Chondrocyte (in vitro differentiated cells): ENCODE measurements at regions not wholly inside any gene's neighbourhood (a gene's known extent, or its start where the extent isn't known, plus 50 kb on each side); places are given as distances from the start of the nearest gene placed in this dataset.

Experiments used
- DNase-seq: peaks from one replicate; pipeline ENCODE4 v3.0.0; 2021; ENCODE audit warnings: mixed read lengths, low spot score
- H3K27ac Mint-ChIP-seq: one replicate; pipeline ENCODE4 v1.8.0; 2021; ENCODE audit warnings: mild to moderate bottlenecking, moderate library complexity, mixed read lengths; ENCODE audit not compliant: unreplicated experiment
- H3K27me3 Mint-ChIP-seq: 2 replicates; pipeline ENCODE4 v1.8.0; 2021; ENCODE audit warnings: low read depth, mixed read lengths
- H3K36me3 Mint-ChIP-seq: 2 replicates; pipeline ENCODE4 v1.8.0; 2021; ENCODE audit warnings: low read depth, mixed read lengths
- H3K4me1 Mint-ChIP-seq: 2 replicates; pipeline ENCODE4 v1.8.0; 2021; ENCODE audit warnings: low read depth, mild to moderate bottlenecking, mixed read lengths
- H3K4me3 Mint-ChIP-seq: one replicate; pipeline ENCODE4 v1.8.0; 2021; ENCODE audit warnings: mild to moderate bottlenecking, moderate library complexity, mixed read lengths; ENCODE audit not compliant: unreplicated experiment
- H3K9me3 Mint-ChIP-seq: 2 replicates; pipeline ENCODE4 v1.8.0; 2021; ENCODE audit warnings: low read depth, mixed read lengths
- CTCF ChIP-seq: fragments of 200-600 bp; sonication (generic); IDR thresholded peaks from 2 replicates; pipeline ENCODE4 v1.5.0; 2021; ENCODE audit warnings: antibody characterized with exemption, mild to moderate bottlenecking, moderate library complexity

DNA sequence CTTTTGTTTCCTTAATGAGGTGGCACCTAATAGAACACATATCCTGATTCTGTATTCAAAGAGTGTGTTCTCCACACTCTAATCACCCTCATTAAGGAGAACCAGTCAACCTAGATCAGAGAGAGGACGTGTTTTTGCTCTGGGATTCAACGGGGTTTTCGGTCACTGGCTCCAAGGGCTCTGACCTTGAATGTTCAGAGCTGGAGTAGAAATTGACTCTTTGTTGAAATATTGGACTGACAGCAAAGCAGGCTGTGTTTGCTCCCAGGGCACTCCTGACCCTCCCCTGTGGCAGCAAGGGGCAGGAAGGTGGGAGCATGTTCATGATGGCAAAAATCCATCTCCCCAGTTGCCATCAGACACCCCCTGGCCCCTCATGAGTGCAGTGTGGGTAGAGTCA lies 1193.0 kb downstream of the AACS start:
- no peaks in the 10 kb centered on the region for H3K4me1 Mint-ChIP-seq
- no peaks in the 10 kb centered on the region for H3K36me3 Mint-ChIP-seq
- no peak overlapping the region for H3K27ac Mint-ChIP-seq
- no peaks in the 10 kb centered on the region for H3K27me3 Mint-ChIP-seq
- H3K4me3 Mint-ChIP-seq: no peak overlapping the region
- no peak for TF ChIP-seq CTCF
- H3K9me3 Mint-ChIP-seq: peaks cover 43% of the 10 kb centered on the region
- no peak for DNase-seq

DNA sequence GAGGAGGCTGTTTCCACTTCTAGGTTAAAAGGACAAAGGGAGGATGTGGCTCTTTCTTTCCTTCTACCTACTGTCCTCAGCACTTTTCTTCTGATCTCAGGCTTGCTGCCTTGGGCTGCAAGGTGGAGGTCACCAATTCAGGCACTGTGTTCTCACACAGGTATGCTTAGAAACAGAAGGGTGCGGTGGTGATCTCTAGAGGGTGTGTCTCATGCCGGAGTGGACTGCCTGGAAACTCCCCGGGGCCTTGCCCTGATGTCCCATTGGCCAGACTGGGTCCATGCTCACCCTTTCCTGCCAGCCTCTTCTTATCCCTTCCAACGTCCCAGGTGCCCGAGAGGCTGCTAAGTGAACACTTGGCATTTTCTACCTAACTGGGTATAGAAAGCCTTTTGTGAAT lies 1197.6 kb downstream of the AACS start:
- Mint-ChIP-seq H3K4me1 (no peaks in the 10 kb centered on the region), H3K36me3 (no peaks in the 10 kb centered on the region), H3K4me3 (no peak overlapping the region), H3K27ac (no peak overlapping the region), H3K9me3 (peaks cover 32% of the 10 kb centered on the region), H3K27me3 (no peaks in the 10 kb centered on the region)
- no peak for DNase-seq
- TF ChIP-seq CTCF: no peak

GRCh38 chr12:126268222-126268621 lies 1203.0 kb downstream of the AACS start:
- H3K27ac Mint-ChIP-seq: no peak overlapping the region

GRCh38 chr12:126271159-126271558 lies 1205.9 kb downstream of the AACS start:
- no peak for TF ChIP-seq CTCF
- Mint-ChIP-seq H3K27me3 (no peaks in the 10 kb centered on the region), H3K9me3 (peaks cover 61% of the 10 kb centered on the region), H3K27ac (no peak overlapping the region), H3K4me1 (no peaks in the 10 kb centered on the region), H3K4me3 (no peak overlapping the region), H3K36me3 (no peaks in the 10 kb centered on the region)
- DNase-seq: no peak

More at GRCh38 chr12:126268222-126268621, 1203.0 kb downstream of the AACS start:
- Mint-ChIP-seq H3K9me3 (peaks cover 48% of the 10 kb centered on the region), H3K4me3 (no peak overlapping the region), H3K27me3 (no peaks in the 10 kb centered on the region), H3K4me1 (no peaks in the 10 kb centered on the region), H3K36me3 (no peaks in the 10 kb centered on the region)
- no peak for TF ChIP-seq CTCF
- DNase-seq: no peak

GRCh38 chr12:126282691-126283090 lies 1217.5 kb downstream of the AACS start:
- TF ChIP-seq CTCF: no peak
- no peaks in the 10 kb centered on the region for H3K4me1 Mint-ChIP-seq
- no peak overlapping the region for H3K27ac Mint-ChIP-seq
- no peaks in the 10 kb centered on the region for H3K27me3 Mint-ChIP-seq
- peaks cover 44% of the 10 kb centered on the region for H3K9me3 Mint-ChIP-seq
- no peak for DNase-seq
- no peak overlapping the region for H3K4me3 Mint-ChIP-seq
- no peaks in the 10 kb centered on the region for H3K36me3 Mint-ChIP-seq
